Esophagus muscularis mucosa (tissue), 4 donors: ENCODE measurements at regions not wholly inside any gene's neighbourhood (a gene's known extent, or its start where the extent isn't known, plus 50 kb on each side); places are given as distances from the start of the nearest gene placed in this dataset.
A peak's percentile ranks its signal among the peaks of the same experiment; 100 is the strongest.

Experiments used
- DNase-seq: peaks from one replicate; pipeline ENCODE4 v3.0.0-alpha.2; 2017; ENCODE audit errors: extremely low spot score
- H3K27ac ChIP-seq, 4 donors: fragments of 200-600 bp; sonication (generic); replicated peaks in 1 of 4; 1 replicate in 3 of 4; 2 replicates in 1 of 4; pipeline ENCODE4 v1.5.1; 2016 to 2019; ENCODE audit warnings: mild to moderate bottlenecking in 1 of 4
- H3K27me3 ChIP-seq, 4 donors: fragments of 200-600 bp; sonication (generic); one replicate each; pipeline versions ENCODE4 v1.5.1 to v1.6.0; 2016 to 2019
- H3K36me3 ChIP-seq, 4 donors: fragments of 200-600 bp; sonication (generic); one replicate each; pipeline ENCODE4 v1.5.1; 2016 to 2019
- H3K4me1 ChIP-seq, 4 donors: fragments of 200-600 bp; sonication (generic); one replicate each; pipeline ENCODE4 v1.5.1; 2016 to 2019
- H3K4me3 ChIP-seq, 4 donors: fragments of 200-600 bp; sonication (generic); 1 replicate in 2 of 4; 2 replicates in 2 of 4; pipeline ENCODE4 v1.5.1; 2016 to 2019; ENCODE audit warnings: mild to moderate bottlenecking in 4 of 4, moderate library complexity in 1 of 4
- H3K9me3 ChIP-seq, 4 donors: fragments of 200-600 bp; sonication (generic); 1 replicate in 3 of 4; 2 replicates in 1 of 4; pipeline ENCODE4 v1.5.1; 2016 to 2019
- CTCF ChIP-seq, 3 experiments: fragments of 200-600 bp in 2 of 3; fragments of 450-650 bp in 1 of 3; sonication (generic) in 2 of 3; IDR thresholded peaks; one replicate each; pipeline ENCODE4 v1.5.1; 2017 to 2019; ENCODE audit warnings: antibody characterized with exemption in 3 of 3, mild to moderate bottlenecking in 2 of 3, moderate library complexity in 1 of 3
- EP300 ChIP-seq: sonication (generic); formaldehyde crosslinking; IDR thresholded peaks from one replicate; pipeline ENCODE4 v1.6.1; 2017; ENCODE audit warnings: antibody characterized with exemption
- POLR2A ChIP-seq: fragments of 450-650 bp; IDR thresholded peaks from one replicate; pipeline ENCODE4 v1.6.1; 2017; ENCODE audit warnings: antibody characterized with exemption, moderate library complexity, mild to moderate bottlenecking, low read depth
- POLR2AphosphoS5 ChIP-seq, 2 donors: sonication (generic); formaldehyde crosslinking; IDR thresholded peaks; one replicate each; pipeline ENCODE4 v1.6.1; 2017; ENCODE audit warnings: antibody characterized with exemption in 2 of 2
- WGBS: methylation state at CpG from one replicate; pipeline ENCODE4 v1.1.5; 2018; 5-methylcytosine and 5-hydroxymethylcytosine counted together
- intact Hi-C: fragments of 100-400 bp; cut with DNase I; formaldehyde crosslinking; loops from one replicate; pipeline ENCODE4 v1.15.1; 2023

GRCh38 chr3:17894434-17895060 lies 152.1 kb upstream of the TBC1D5 start:
- H3K9me3 ChIP-seq: no peaks in the 10 kb centered on the region
- H3K4me3 ChIP-seq: no peak overlapping the region
- no peaks in the 10 kb centered on the region for H3K4me1 ChIP-seq
- H3K36me3 ChIP-seq: no peaks in the 10 kb centered on the region
- H3K27me3 ChIP-seq: no peaks in the 10 kb centered on the region
- TF ChIP-seq POLR2A (no peak), POLR2AphosphoS5 (IDR thresholded peaks at IDR 0.05) (no peak), CTCF (IDR thresholded peaks at IDR 0.05) (no peak), EP300 (no peak)
- DNase-seq: no peak
- 22% methylated on average over 1 of the region's 1 CpG for WGBS
- no peak overlapping the region for H3K27ac ChIP-seq
- intact Hi-C loops: no loop called here

- intact Hi-C loops: no loop called here
- TF ChIP-seq EP300 (no peak), POLR2A (no peak), CTCF (IDR thresholded peaks at IDR 0.05) (no peak), POLR2AphosphoS5 (IDR thresholded peaks at IDR 0.05) (no peak)
- 97% methylated on average over 4 of the region's 4 CpGs for WGBS
Measured at GRCh38 chr3:17891139-17891856, 148.9 kb upstream of the TBC1D5 start.

GRCh38 chr3:17885986-17886385 lies 143.6 kb upstream of the TBC1D5 start:
- H3K4me1 ChIP-seq: no peaks in the 10 kb centered on the region
- no peak for TF ChIP-seq POLR2AphosphoS5 (IDR thresholded peaks at IDR 0.05)
- TF ChIP-seq EP300: no peak
- TF ChIP-seq CTCF (IDR thresholded peaks at IDR 0.05): no peak
- TF ChIP-seq POLR2A: no peak
- H3K4me3 ChIP-seq: no peak overlapping the region
- no peaks in the 10 kb centered on the region for H3K27me3 ChIP-seq
- no peaks in the 10 kb centered on the region for H3K9me3 ChIP-seq
- H3K27ac ChIP-seq: no peak overlapping the region
- WGBS: 96% methylated on average over 3 of the region's 3 CpGs
- intact Hi-C loops: no loop called here
- DNase-seq: peak; percentile 72
- no peaks in the 10 kb centered on the region for H3K36me3 ChIP-seq

More at GRCh38 chr3:17891139-17891856, 148.9 kb upstream of the TBC1D5 start:
- no peak overlapping the region for H3K27ac ChIP-seq
- H3K4me3 ChIP-seq: no peak overlapping the region
- H3K9me3 ChIP-seq: no peaks in the 10 kb centered on the region
- peak; percentile 68 for DNase-seq
- no peaks in the 10 kb centered on the region for H3K36me3 ChIP-seq
- H3K4me1 ChIP-seq: no peaks in the 10 kb centered on the region
- H3K27me3 ChIP-seq: no peaks in the 10 kb centered on the region

GRCh38 chr3:17882981-17883380 lies 140.6 kb upstream of the TBC1D5 start:
- Histone ChIP-seq H3K4me3 (no peak overlapping the region), H3K9me3 (no peaks in the 10 kb centered on the region), H3K27ac (no peak overlapping the region), H3K4me1 (no peaks in the 10 kb centered on the region), H3K27me3 (no peaks in the 10 kb centered on the region), H3K36me3 (no peaks in the 10 kb centered on the region)
- DNase-seq: no peak
- TF ChIP-seq POLR2AphosphoS5 (IDR thresholded peaks at IDR 0.05) (no peak), CTCF (IDR thresholded peaks at IDR 0.05) (no peak), POLR2A (no peak), EP300 (no peak)
- WGBS: 82% methylated on average over 2 of the region's 2 CpGs
- intact Hi-C loops: no loop called here
